MM.1S (cell line): ENCODE measurements at regions not wholly inside any gene's neighbourhood (a gene's known extent, or its start where the extent isn't known, plus 50 kb on each side); places are given as distances from the start of the nearest gene placed in this dataset.

Experiments
- DNase-seq: peaks from one replicate; pipeline ENCODE4 v3.0.0-alpha.2; 2015
- H2AFZ ChIP-seq: fragments of 300-600 bp; sonication (generic); 2 replicates; pipeline ENCODE4 v1.6.0; 2016; ENCODE audit warnings: antibody characterized with exemption, low read length
- H3F3A ChIP-seq: fragments of 300-600 bp; sonication (generic); 2 replicates; pipeline ENCODE4 v1.6.1; 2016; ENCODE audit warnings: mild to moderate bottlenecking, antibody characterized with exemption, low read length, moderate library complexity, mixed read lengths; ENCODE audit not compliant: insufficient read depth
- H3K27ac ChIP-seq: fragments of 300-600 bp; sonication (generic); 2 replicates; pipeline ENCODE4 v1.5.1; 2016; ENCODE audit warnings: mild to moderate bottlenecking, low read length
- H3K27me3 ChIP-seq: fragments of 300-600 bp; sonication (generic); replicated peaks from 2 replicates; pipeline ENCODE4 v1.6.0; 2016; ENCODE audit warnings: low read length; ENCODE audit not compliant: insufficient read depth
- H3K36me3 ChIP-seq: fragments of 300-600 bp; sonication (generic); replicated peaks from 2 replicates; pipeline ENCODE4 v1.6.1; 2016; ENCODE audit warnings: mild to moderate bottlenecking, low read length, mixed read lengths; ENCODE audit not compliant: insufficient read depth
- H3K4me1 ChIP-seq: fragments of 300-600 bp; sonication (generic); 2 replicates; pipeline ENCODE4 v1.6.1; 2016; ENCODE audit warnings: low read length, mixed read lengths
- H3K4me2 ChIP-seq: fragments of 300-600 bp; sonication (generic); 2 replicates; pipeline ENCODE4 v1.6.0; 2016; ENCODE audit warnings: low read depth, low read length
- H3K4me3 ChIP-seq: fragments of 300-600 bp; sonication (generic); 2 replicates; pipeline ENCODE4 v1.5.1; 2016; ENCODE audit warnings: low read length, mixed read lengths
- H3K79me2 ChIP-seq: fragments of 300-600 bp; sonication (generic); 2 replicates; pipeline ENCODE4 v1.6.1; 2016; ENCODE audit warnings: mixed run types, low read length, mixed read lengths
- H3K9ac ChIP-seq: fragments of 300-600 bp; sonication (generic); 2 replicates; pipeline ENCODE4 v1.6.1; 2016; ENCODE audit warnings: low read length, mixed read lengths
- H3K9me2 ChIP-seq: fragments of 300-600 bp; sonication (generic); replicated peaks from 2 replicates; pipeline ENCODE4 v1.6.1; 2016; ENCODE audit warnings: mild to moderate bottlenecking, low read length, mixed read lengths; ENCODE audit not compliant: insufficient read depth
- H3K9me3 ChIP-seq: fragments of 300-600 bp; sonication (generic); replicated peaks from 2 replicates; pipeline ENCODE4 v1.6.1; 2016; ENCODE audit warnings: mild to moderate bottlenecking, low read length, mixed read lengths; ENCODE audit not compliant: insufficient read depth
- H4K20me1 ChIP-seq: fragments of 300-600 bp; sonication (generic); 2 replicates; pipeline ENCODE4 v1.6.1; 2016; ENCODE audit warnings: mild to moderate bottlenecking, low read length, moderate library complexity, mixed read lengths; ENCODE audit not compliant: insufficient read depth
- EZH2 ChIP-seq: fragments of 300-600 bp; sonication (generic); optimal IDR thresholded peaks from 2 replicates; pipeline ENCODE3; 2017; ENCODE audit warnings: low read depth, mild to moderate bottlenecking, antibody characterized with exemption, low read length, mixed read lengths
- EZH2phosphoT487 ChIP-seq: fragments of 300-600 bp; sonication (generic); IDR thresholded peaks from 2 replicates; pipeline ENCODE4 v1.6.1; 2018; ENCODE audit warnings: antibody characterized with exemption, low read length
- TF ChIP-seq, protein P1 (sequence below): fragments of 300-600 bp; sonication (generic); IDR thresholded peaks from 2 replicates; pipeline ENCODE4 v1.5.1; 2016; ENCODE audit warnings: antibody characterized with exemption, low read length, mixed read lengths

- Histone ChIP-seq H3K79me2 (no peaks in the 10 kb centered on the region), H3K4me3 (no peak overlapping the region), H3K9me3 (no peaks in the 10 kb centered on the region), H3K4me1 (no peaks in the 10 kb centered on the region), H3K4me2 (no peak overlapping the region), H3K9me2 (no peaks in the 10 kb centered on the region), H3K27me3 (no peaks in the 10 kb centered on the region), H3K27ac (no peak overlapping the region), H4K20me1 (no peaks in the 10 kb centered on the region), H3K9ac (no peak overlapping the region), H3F3A (no peaks in the 10 kb centered on the region), H2AFZ (no peak overlapping the region), H3K36me3 (no peaks in the 10 kb centered on the region)
- no peak for DNase-seq
- TF ChIP-seq EZH2phosphoT487, result no peak
- TF ChIP-seq EZH2, result no peak
- TF ChIP-seq, protein P1, sequence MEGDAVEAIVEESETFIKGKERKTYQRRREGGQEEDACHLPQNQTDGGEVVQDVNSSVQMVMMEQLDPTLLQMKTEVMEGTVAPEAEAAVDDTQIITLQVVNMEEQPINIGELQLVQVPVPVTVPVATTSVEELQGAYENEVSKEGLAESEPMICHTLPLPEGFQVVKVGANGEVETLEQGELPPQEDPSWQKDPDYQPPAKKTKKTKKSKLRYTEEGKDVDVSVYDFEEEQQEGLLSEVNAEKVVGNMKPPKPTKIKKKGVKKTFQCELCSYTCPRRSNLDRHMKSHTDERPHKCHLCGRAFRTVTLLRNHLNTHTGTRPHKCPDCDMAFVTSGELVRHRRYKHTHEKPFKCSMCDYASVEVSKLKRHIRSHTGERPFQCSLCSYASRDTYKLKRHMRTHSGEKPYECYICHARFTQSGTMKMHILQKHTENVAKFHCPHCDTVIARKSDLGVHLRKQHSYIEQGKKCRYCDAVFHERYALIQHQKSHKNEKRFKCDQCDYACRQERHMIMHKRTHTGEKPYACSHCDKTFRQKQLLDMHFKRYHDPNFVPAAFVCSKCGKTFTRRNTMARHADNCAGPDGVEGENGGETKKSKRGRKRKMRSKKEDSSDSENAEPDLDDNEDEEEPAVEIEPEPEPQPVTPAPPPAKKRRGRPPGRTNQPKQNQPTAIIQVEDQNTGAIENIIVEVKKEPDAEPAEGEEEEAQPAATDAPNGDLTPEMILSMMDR, result no peak
Observed at GRCh38 chr3:40677749-40678148, 153.0 kb downstream of the ZNF621 start.

DNA sequence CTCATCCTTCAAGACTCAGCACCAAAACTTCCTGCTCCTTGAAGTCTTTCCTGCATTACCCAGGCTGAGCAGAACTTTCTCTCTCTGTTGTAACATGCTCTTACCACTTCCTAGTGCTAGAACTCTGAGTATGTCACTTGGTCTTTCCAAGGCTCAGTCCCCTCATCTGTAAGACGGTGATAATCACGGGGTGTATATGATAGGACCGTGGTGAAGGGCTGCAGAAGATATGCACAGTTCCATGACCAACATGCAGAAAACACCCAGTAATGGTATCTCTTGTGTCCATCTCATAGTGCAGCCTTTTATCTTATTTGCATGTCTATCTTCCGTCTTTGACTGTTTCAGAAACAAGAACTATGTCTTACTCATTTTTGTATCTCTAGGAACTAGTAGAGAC is 154.5 kb downstream of the ZNF621 start:
- no peak overlapping the region for H2AFZ ChIP-seq
- H3K9ac ChIP-seq, result no peak overlapping the region
- no peaks in the 10 kb centered on the region for H3K9me2 ChIP-seq
- TF ChIP-seq EZH2 (no peak), EZH2phosphoT487 (no peak)
- TF ChIP-seq, protein P1, result no peak
- H3K27ac ChIP-seq, result no peak overlapping the region
- H3K4me2 ChIP-seq, result no peak overlapping the region
- no peak overlapping the region for H3K4me3 ChIP-seq
- H3K36me3 ChIP-seq, result no peaks in the 10 kb centered on the region
- no peaks in the 10 kb centered on the region for H3K79me2 ChIP-seq
- no peak for DNase-seq
- no peaks in the 10 kb centered on the region for H3K9me3 ChIP-seq
- no peaks in the 10 kb centered on the region for H3K4me1 ChIP-seq
- no peaks in the 10 kb centered on the region for H3F3A ChIP-seq
- H4K20me1 ChIP-seq, result no peaks in the 10 kb centered on the region
- no peaks in the 10 kb centered on the region for H3K27me3 ChIP-seq

DNA sequence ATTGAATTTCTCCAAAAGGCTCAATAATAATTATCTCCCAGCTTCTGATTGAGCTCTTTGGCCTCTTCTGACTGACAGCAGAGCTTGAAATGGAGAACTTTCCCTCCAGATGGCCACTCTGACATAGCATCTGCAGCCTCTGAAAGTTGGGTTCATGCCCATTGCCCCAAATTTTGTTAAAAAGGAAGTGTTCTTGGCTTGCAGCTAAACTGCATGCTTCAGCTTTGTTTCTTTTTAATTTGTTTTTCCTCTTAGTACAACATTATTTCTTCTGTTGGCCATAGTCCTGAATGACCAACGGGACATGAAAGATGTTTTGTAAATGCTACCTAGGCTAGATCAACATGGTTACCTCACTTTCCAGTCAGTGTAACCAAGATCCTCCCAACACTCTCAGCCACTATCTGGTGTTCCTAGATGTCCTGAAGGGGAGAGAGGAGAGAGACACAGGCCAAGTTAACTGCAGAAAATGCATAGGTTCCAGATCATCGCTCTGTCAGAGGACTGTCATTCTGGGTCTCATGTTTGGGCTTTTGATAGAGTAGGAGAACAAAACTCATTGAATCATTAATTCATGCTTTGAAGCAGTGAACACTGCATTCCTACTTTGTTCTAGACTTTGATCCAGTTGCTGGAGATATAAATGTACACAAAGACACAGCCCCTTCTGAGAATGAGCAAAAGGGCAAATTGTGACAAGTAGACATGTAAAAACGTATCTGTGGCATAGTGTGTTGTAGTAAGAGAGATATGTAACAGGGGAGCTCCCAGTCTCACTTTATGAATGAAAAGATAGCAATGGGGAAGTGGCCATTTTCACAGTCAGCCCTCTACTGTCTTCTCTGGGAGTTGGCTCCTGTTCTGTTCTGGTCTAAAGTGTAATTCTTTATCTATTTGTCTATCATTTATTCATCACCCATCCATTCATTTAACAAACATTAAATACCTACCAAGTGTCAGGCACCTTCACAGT is 156.2 kb downstream of the ZNF621 start:
- Histone ChIP-seq H3K4me2 (no peak overlapping the region), H4K20me1 (no peaks in the 10 kb centered on the region), H3K27ac (no peak overlapping the region), H3K9me3 (no peaks in the 10 kb centered on the region), H3F3A (no peaks in the 10 kb centered on the region), H3K79me2 (no peaks in the 10 kb centered on the region), H3K9ac (no peak overlapping the region), H2AFZ (no peak overlapping the region), H3K4me1 (no peaks in the 10 kb centered on the region), H3K36me3 (no peaks in the 10 kb centered on the region), H3K4me3 (no peak overlapping the region), H3K27me3 (no peaks in the 10 kb centered on the region), H3K9me2 (no peaks in the 10 kb centered on the region)
- TF ChIP-seq EZH2phosphoT487, result no peak
- TF ChIP-seq EZH2, result no peak
- TF ChIP-seq, protein P1, result no peak
- no peak for DNase-seq
